CD14-positive monocyte (primary cell): ENCODE measurements at regions not wholly inside any gene's neighbourhood (a gene's known extent, or its start where the extent isn't known, plus 50 kb on each side); places are given as distances from the start of the nearest gene placed in this dataset.

Experiments
- DNase-seq, 3 donors: peaks; one replicate each; pipeline ENCODE4 v3.0.0-alpha.2; 2011 to 2022
- H2AFZ ChIP-seq: 2 replicates; pipeline ENCODE4 v1.6.0; 2012; ENCODE audit warnings: mild to moderate bottlenecking, low read depth, low read length, inconsistent platforms; ENCODE audit not compliant: insufficient read depth, poor library complexity, severe bottlenecking
- H3K27ac ChIP-seq, 2 donors: 1 replicate in 1 of 2; 2 replicates in 1 of 2; pipeline ENCODE4 v1.5.1; 2012 to 2013; ENCODE audit warnings: low read length in 2 of 2, control low read depth in 1 of 2, inconsistent platforms in 1 of 2, low read depth in 1 of 2, mild to moderate bottlenecking in 1 of 2
- H3K27me3 ChIP-seq, 2 donors: one replicate each; pipeline versions ENCODE4 v1.6.0 to v1.6.1; 2011 to 2013; ENCODE audit warnings: low read length in 2 of 2; ENCODE audit not compliant: control insufficient read depth in 2 of 2, insufficient read depth in 2 of 2
- H3K36me3 ChIP-seq, 2 donors: replicated peaks in 1 of 2; 1 replicate in 1 of 2; 2 replicates in 1 of 2; pipeline versions ENCODE4 v1.5.1 to v1.6.1; 2012 to 2013; ENCODE audit warnings: low read length in 2 of 2, control low read depth in 1 of 2, inconsistent platforms in 1 of 2, mild to moderate bottlenecking in 1 of 2; ENCODE audit not compliant: insufficient read depth in 2 of 2, control insufficient read depth in 1 of 2
- H3K4me1 ChIP-seq, 2 donors: 1 replicate in 1 of 2; 2 replicates in 1 of 2; pipeline versions ENCODE4 v1.5.1 to v1.6.1; 2012 to 2013; ENCODE audit warnings: low read length in 2 of 2, control low read depth in 1 of 2, inconsistent platforms in 1 of 2, mild to moderate bottlenecking in 1 of 2, moderate library complexity in 1 of 2; ENCODE audit not compliant: insufficient read depth in 2 of 2, control insufficient read depth in 1 of 2
- H3K4me2 ChIP-seq: replicated peaks from 2 replicates; pipeline ENCODE3; 2012; ENCODE audit warnings: low read length, moderate library complexity, mild to moderate bottlenecking; ENCODE audit not compliant: poor library complexity, severe bottlenecking; ENCODE audit errors: extremely low read depth
- H3K4me3 ChIP-seq, 3 experiments: fragments of 200-600 bp in 1 of 3; sonication (generic) in 1 of 3; replicated peaks in 1 of 3; 1 replicate in 2 of 3; 2 replicates in 1 of 3; pipeline ENCODE4 v1.5.1; 2011 to 2013; ENCODE audit warnings: low read length in 3 of 3, mild to moderate bottlenecking in 3 of 3, control low read depth in 2 of 3, low read depth in 2 of 3, inconsistent platforms in 1 of 3, moderate library complexity in 1 of 3
- H3K79me2 ChIP-seq: 2 replicates; pipeline ENCODE4 v1.6.0; 2012; ENCODE audit warnings: mild to moderate bottlenecking, control low read depth, inconsistent platforms, low read length, moderate library complexity; ENCODE audit not compliant: insufficient read depth
- H3K9ac ChIP-seq: 2 replicates; pipeline ENCODE4 v1.6.0; 2017; ENCODE audit warnings: low read length, mild to moderate bottlenecking; ENCODE audit not compliant: insufficient read depth, poor library complexity, severe bottlenecking
- H3K9me3 ChIP-seq, 2 donors: replicated peaks in 1 of 2; 1 replicate in 1 of 2; 2 replicates in 1 of 2; pipeline versions ENCODE4 v1.5.1 to v1.6.1; 2012 to 2013; ENCODE audit warnings: low read length in 2 of 2, control low read depth in 1 of 2; ENCODE audit not compliant: control insufficient read depth in 1 of 2, insufficient read depth in 1 of 2
- H4K20me1 ChIP-seq: 2 replicates; pipeline ENCODE4 v1.6.0; 2012; ENCODE audit warnings: mild to moderate bottlenecking, low read length, control low read depth, moderate library complexity; ENCODE audit not compliant: insufficient read depth
- H3K27ac Mint-ChIP-seq, 7 donors: one replicate each; pipeline ENCODE4 v1.8.0; 2020; ENCODE audit warnings: mild to moderate bottlenecking in 7 of 7, mixed read lengths in 7 of 7, moderate library complexity in 6 of 7, inconsistent platforms in 2 of 7
- H3K27me3 Mint-ChIP-seq, 3 donors: one replicate each; pipeline ENCODE4 v1.8.0; 2021 to 2022; ENCODE audit warnings: low read depth in 3 of 3, mild to moderate bottlenecking in 3 of 3, mixed read lengths in 3 of 3, moderate library complexity in 3 of 3, inconsistent platforms in 1 of 3
- H3K36me3 Mint-ChIP-seq, 2 donors: one replicate each; pipeline ENCODE4 v1.8.0; 2020; ENCODE audit warnings: mixed read lengths in 2 of 2, inconsistent platforms in 1 of 2, mild to moderate bottlenecking in 1 of 2
- H3K4me1 Mint-ChIP-seq: one replicate; pipeline ENCODE4 v1.8.0; 2020; ENCODE audit warnings: mild to moderate bottlenecking, mixed read lengths
- H3K4me3 Mint-ChIP-seq, 2 donors: one replicate each; pipeline ENCODE4 v1.8.0; 2020; ENCODE audit warnings: mild to moderate bottlenecking in 2 of 2, mixed read lengths in 2 of 2, moderate library complexity in 1 of 2
- H3K9me3 Mint-ChIP-seq, 7 donors: one replicate each; pipeline ENCODE4 v1.8.0; 2020 to 2022; ENCODE audit warnings: mixed read lengths in 7 of 7, mild to moderate bottlenecking in 6 of 7, moderate library complexity in 6 of 7, inconsistent platforms in 2 of 7
- WGBS: methylation state at CpG from one replicate; pipeline ENCODE4 v1.1.5; 2013; ENCODE audit warnings: missing lambda C conversion rate; ENCODE audit not compliant: insufficient coverage; 5-methylcytosine and 5-hydroxymethylcytosine counted together
- intact Hi-C, 2 donors: fragments of 100-400 bp; cut with micrococcal nuclease; formaldehyde crosslinking; loops; one replicate each; pipeline versions ENCODE4 v1.15.0 to v1.15.1; 2023
- TF ChIP-seq, protein P1 (sequence below): fragments of 200-600 bp; IDR thresholded peaks from one replicate; pipeline ENCODE4 v1.8.0; 2022; ENCODE audit warnings: antibody characterized with exemption, mild to moderate bottlenecking

DNA sequence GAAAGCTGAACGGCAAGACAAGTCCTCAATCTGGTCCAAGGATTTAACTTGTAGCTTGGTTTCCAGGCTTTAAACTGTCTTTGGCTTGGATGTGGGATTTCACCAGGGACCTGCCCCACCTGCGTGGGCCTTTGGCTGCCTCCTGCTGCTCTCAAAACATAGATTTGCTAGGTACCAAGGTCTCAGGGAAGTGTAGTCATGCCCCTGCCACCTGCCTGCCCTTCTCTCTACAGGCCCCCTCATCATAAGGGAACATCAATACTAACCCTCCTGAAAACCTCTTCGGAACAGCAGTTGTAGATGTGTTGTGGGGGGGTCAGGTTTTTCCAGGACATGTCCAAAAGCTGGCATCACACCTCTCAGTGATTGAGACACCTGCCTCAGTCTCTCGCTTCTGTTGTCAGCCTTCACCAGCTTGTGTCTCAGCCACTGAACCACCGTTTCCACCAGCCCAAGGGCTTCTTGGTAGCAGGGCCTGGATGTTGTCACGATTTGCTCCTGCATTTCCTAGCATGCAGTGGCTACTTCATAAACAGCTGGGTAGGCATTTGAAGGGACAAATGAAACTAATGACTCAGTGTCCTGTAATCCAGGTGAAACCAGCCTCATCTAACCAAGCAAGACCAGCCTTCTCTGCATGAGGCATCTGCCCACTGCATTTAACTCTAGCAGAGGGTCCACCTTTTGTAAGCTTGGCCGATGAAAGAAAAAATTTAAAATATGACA, 141.6 kb upstream of the THBS2 start:
- Histone ChIP-seq H3K9ac (no peak overlapping the region), H2AFZ (no peak overlapping the region), H3K27me3 (no peaks in the 10 kb centered on the region), H3K4me3 (no peak overlapping the region), H3K4me1 (no peaks in the 10 kb centered on the region), H3K79me2 (no peaks in the 10 kb centered on the region), H4K20me1 (no peaks in the 10 kb centered on the region), H3K4me2 (no peak overlapping the region), H3K27ac (no peak overlapping the region), H3K9me3 (peaks cover 14 to 22% of the 10 kb centered on the region in 2 donors), H3K36me3 (no peaks in the 10 kb centered on the region)
- no peak for DNase-seq
- Mint-ChIP-seq H3K4me3 (no peak overlapping the region), H3K9me3 (peaks cover 7 to 26% (median 16%) of the 10 kb centered on the region in 7 donors), H3K27me3 (peaks cover 1 to 5% (median 2%) of the 10 kb centered on the region in 3 donors), H3K4me1 (no peaks in the 10 kb centered on the region), H3K27ac (no peak overlapping the region), H3K36me3 (no peaks in the 10 kb centered on the region)
- intact Hi-C loops, result no loop called here
- TF ChIP-seq, protein P1, sequence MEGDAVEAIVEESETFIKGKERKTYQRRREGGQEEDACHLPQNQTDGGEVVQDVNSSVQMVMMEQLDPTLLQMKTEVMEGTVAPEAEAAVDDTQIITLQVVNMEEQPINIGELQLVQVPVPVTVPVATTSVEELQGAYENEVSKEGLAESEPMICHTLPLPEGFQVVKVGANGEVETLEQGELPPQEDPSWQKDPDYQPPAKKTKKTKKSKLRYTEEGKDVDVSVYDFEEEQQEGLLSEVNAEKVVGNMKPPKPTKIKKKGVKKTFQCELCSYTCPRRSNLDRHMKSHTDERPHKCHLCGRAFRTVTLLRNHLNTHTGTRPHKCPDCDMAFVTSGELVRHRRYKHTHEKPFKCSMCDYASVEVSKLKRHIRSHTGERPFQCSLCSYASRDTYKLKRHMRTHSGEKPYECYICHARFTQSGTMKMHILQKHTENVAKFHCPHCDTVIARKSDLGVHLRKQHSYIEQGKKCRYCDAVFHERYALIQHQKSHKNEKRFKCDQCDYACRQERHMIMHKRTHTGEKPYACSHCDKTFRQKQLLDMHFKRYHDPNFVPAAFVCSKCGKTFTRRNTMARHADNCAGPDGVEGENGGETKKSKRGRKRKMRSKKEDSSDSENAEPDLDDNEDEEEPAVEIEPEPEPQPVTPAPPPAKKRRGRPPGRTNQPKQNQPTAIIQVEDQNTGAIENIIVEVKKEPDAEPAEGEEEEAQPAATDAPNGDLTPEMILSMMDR, result no peak
- WGBS, result 94% methylated on average over 4 of the region's 7 CpGs

DNA sequence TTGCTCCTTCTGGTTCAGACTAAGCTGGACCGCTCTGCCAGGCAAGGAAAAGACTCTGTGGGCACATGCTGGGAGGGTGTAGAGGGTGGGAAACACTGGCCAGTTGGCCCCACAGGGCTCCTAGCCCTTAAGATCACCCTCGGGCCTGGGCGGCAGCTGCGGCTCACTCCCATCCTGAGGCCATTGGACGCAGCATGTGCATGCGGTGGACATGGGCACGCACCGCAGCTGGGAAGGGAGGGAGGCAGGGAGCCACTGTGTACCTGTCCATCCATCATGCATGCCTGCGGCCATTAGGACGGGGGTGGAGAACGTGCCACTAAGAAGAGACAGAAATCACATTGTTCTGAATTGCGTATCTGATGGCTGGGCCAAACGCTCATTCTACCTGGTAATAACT, 140.1 kb upstream of the THBS2 start:
- Mint-ChIP-seq H3K9me3 (peaks cover 11 to 38% (median 25%) of the 10 kb centered on the region in 7 donors), H3K36me3 (no peaks in the 10 kb centered on the region), H3K4me3 (no peak overlapping the region), H3K27ac (peak overlapping the region in 1 of 7 donors; percentile 40), H3K27me3 (peaks cover 0 to 5% (median 2%) of the 10 kb centered on the region in 3 donors), H3K4me1 (no peaks in the 10 kb centered on the region)
- DNase-seq, result no peak
- 85% methylated on average over 10 of the region's 13 CpGs for WGBS
- no peak overlapping the region for H3K4me3 ChIP-seq
- H3K9me3 ChIP-seq, result peaks cover 14 to 37% of the 10 kb centered on the region in 2 donors
- H2AFZ ChIP-seq, result no peak overlapping the region
- H3K4me2 ChIP-seq, result no peak overlapping the region
- H3K4me1 ChIP-seq, result no peaks in the 10 kb centered on the region
- H3K79me2 ChIP-seq, result no peaks in the 10 kb centered on the region
- H3K27me3 ChIP-seq, result no peaks in the 10 kb centered on the region
- H4K20me1 ChIP-seq, result no peaks in the 10 kb centered on the region
- H3K36me3 ChIP-seq, result no peaks in the 10 kb centered on the region
- H3K27ac ChIP-seq, result no peak overlapping the region
- intact Hi-C loops, result no loop called here
- no peak overlapping the region for H3K9ac ChIP-seq
- TF ChIP-seq, protein P1, result no peak
